ENCODE measurements at regions not wholly inside any gene's neighbourhood (a gene's known extent, or its start where the extent isn't known, plus 50 kb on each side); places are given as distances from the start of the nearest gene placed in this dataset.

DNA sequence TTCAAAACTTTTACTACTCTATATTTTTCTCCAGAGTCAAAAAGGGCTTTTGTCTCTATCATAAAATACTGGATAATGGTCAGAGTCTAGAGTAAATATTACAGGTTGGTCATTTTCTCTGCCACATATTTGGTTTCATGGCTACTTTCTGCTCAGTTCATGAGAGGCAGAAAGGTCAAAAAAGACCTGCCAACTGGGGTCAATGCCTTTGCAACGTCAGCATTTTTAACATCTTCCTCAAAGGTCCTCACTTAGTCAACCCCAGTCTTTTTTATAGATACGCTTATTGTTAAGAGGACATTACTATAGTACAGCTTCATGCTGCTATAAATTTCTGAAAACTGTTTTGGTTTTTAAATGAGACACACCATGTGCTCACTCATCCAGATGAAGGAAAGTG, 312.1 kb upstream of the ARHGEF26 start:
- TF ChIP-seq ZNF146 (tag by site-specific recombination; IDR thresholded peaks at IDR 0.05) (no peak), ZNF175 (tag by site-specific recombination; IDR thresholded peaks at IDR 0.05) (no peak)
- TF ChIP-seq, protein P1, sequence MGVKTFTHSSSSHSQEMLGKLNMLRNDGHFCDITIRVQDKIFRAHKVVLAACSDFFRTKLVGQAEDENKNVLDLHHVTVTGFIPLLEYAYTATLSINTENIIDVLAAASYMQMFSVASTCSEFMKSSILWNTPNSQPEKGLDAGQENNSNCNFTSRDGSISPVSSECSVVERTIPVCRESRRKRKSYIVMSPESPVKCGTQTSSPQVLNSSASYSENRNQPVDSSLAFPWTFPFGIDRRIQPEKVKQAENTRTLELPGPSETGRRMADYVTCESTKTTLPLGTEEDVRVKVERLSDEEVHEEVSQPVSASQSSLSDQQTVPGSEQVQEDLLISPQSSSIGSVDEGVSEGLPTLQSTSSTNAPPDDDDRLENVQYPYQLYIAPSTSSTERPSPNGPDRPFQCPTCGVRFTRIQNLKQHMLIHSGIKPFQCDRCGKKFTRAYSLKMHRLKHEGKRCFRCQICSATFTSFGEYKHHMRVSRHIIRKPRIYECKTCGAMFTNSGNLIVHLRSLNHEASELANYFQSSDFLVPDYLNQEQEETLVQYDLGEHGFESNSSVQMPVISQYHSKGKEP (tag by site-specific recombination; IDR thresholded peaks at IDR 0.05): no peak

All from HEK293 (cell line).